SK-N-MC (cell line): ENCODE measurements at regions not wholly inside any gene's neighbourhood (a gene's known extent, or its start where the extent isn't known, plus 50 kb on each side); places are given as distances from the start of the nearest gene placed in this dataset.

Experiments
- EZH2 ChIP-seq: fragments of 200-600 bp; sonication (generic); IDR thresholded peaks from one replicate; pipeline ENCODE4 v1.6.1; 2017; ENCODE audit warnings: antibody characterized with exemption
- FOXP2 ChIP-seq: optimal IDR thresholded peaks from 2 replicates; pipeline ENCODE3; 2011; ENCODE audit warnings: mild to moderate bottlenecking, moderate library complexity; ENCODE audit not compliant: insufficient read depth; ENCODE audit errors: extremely low read length, control extremely low read depth
- POLR2AphosphoS5 ChIP-seq: IDR thresholded peaks from 2 replicates; pipeline ENCODE4 v1.6.1; 2012; ENCODE audit warnings: mild to moderate bottlenecking, low read depth, low read length, borderline replicate concordance

GRCh38 chr7:1288390-1288995 is 55.8 kb downstream of the UNCX start:
- TF ChIP-seq EZH2 (no peak), POLR2AphosphoS5 (no peak), FOXP2 (no peak)
